HCT116 (cell line): ENCODE measurements at regions not wholly inside any gene's neighbourhood (a gene's known extent, or its start where the extent isn't known, plus 50 kb on each side); places are given as distances from the start of the nearest gene placed in this dataset.

Source experiments
- ATAC-seq: fragments of 200-7000 bp; cut with Tn5 transposase; 2 replicates; pipeline ENCODE4 v1.9.1; 2020; ENCODE audit warnings: mild to moderate bottlenecking, moderate library complexity
- BruUV-seq: library from RNA; stranded (reverse); fragments of 400-500 nt; replicated peaks from 2 replicates; lab custom pipeline; 2021; lab: Mats Ljungman, UMichigan
- CTCF ChIA-PET: fragments of 300-600 bp; sonication (Branson Sonifier 250); formaldehyde crosslinking; loops from one replicate; lab custom pipeline; 2021; ENCODE audit warnings: antibody characterized with exemption; lab: Charles Lee
- POLR2A ChIA-PET: fragments of 300-600, 350-600 bp; sonication (Branson Sonifier 250); formaldehyde crosslinking; loops from one replicate; lab custom pipeline; 2021; ENCODE audit warnings: antibody characterized with exemption; lab: Charles Lee
- RAD21 ChIA-PET, 2 experiments: fragments of 300-600 bp; sonication (Branson Sonifier 250); formaldehyde crosslinking; loops; one replicate each; lab custom pipeline; 2023; ENCODE audit warnings: low total read pairs in 2 of 2; ENCODE audit not compliant: uncharacterized antibody in 2 of 2, unreplicated experiment in 2 of 2, low non-redundant PET in 1 of 2; lab: Charles Lee
- DNase-seq: peaks from one replicate; pipeline ENCODE4 v3.0.0-alpha.2; 2010; ENCODE audit warnings: low read depth, low spot score
- H2AFZ ChIP-seq: fragments of 200-600 bp; shearing (Covaris generic), sonication (generic); 2 replicates; pipeline ENCODE4 v1.6.1; 2017; ENCODE audit warnings: low read depth, mixed run types, mixed read lengths, antibody characterized with exemption, low read length; ENCODE audit not compliant: poor library complexity, severe bottlenecking
- H3K27ac ChIP-seq: 2 replicates; pipeline ENCODE4 v1.5.1; 2012; ENCODE audit warnings: low read depth, low read length
- H3K27me3 ChIP-seq: fragments of 200-600 bp; sonication (generic); 2 replicates; pipeline ENCODE4 v1.6.1; 2016; ENCODE audit warnings: mixed run types, low read length, mixed read lengths; ENCODE audit not compliant: insufficient read depth
- H3K36me3 ChIP-seq, 2 experiments: fragments of 200-500 bp in 1 of 2; fragments of 200-600 bp in 1 of 2; sonication (Bioruptor generic) in 1 of 2; sonication (generic) in 1 of 2; 2 replicates each; pipeline versions ENCODE4 v1.5.1 to v1.6.1; 2014 to 2016; ENCODE audit warnings: low read length in 2 of 2, inconsistent platforms in 1 of 2, mixed read lengths in 1 of 2, mixed run types in 1 of 2; ENCODE audit not compliant: insufficient read depth in 2 of 2, control insufficient read depth in 1 of 2
- H3K4me1 ChIP-seq, 2 experiments: fragments of 200-600 bp in 1 of 2; sonication (generic) in 1 of 2; 2 replicates each; pipeline versions ENCODE4 v1.5.1 to v1.6.1; 2012 to 2017; ENCODE audit warnings: low read length in 2 of 2, inconsistent platforms in 1 of 2, mild to moderate bottlenecking in 1 of 2, mixed read lengths in 1 of 2, mixed run types in 1 of 2, moderate library complexity in 1 of 2; ENCODE audit not compliant: insufficient read depth in 2 of 2, control insufficient read depth in 1 of 2
- H3K4me2 ChIP-seq: fragments of 200-600 bp; sonication (generic); 2 replicates; pipeline ENCODE4 v1.6.1; 2017; ENCODE audit warnings: mixed run types, low read length, mixed read lengths
- H3K4me3 ChIP-seq, 2 experiments: fragments of 200-600 bp in 1 of 2; sonication (generic) in 1 of 2; replicated peaks in 1 of 2; 2 replicates each; pipeline ENCODE4 v1.5.1; 2011 to 2016; ENCODE audit warnings: low read length in 2 of 2, control low read depth in 1 of 2, low read depth in 1 of 2, mild to moderate bottlenecking in 1 of 2, mixed read lengths in 1 of 2, mixed run types in 1 of 2
- H3K79me2 ChIP-seq: fragments of 200-600 bp; sonication (generic); 2 replicates; pipeline ENCODE4 v1.6.1; 2017; ENCODE audit warnings: mild to moderate bottlenecking, mixed run types, low read length, moderate library complexity, mixed read lengths; ENCODE audit not compliant: insufficient read depth
- H3K9ac ChIP-seq: fragments of 200-600 bp; sonication (generic); 2 replicates; pipeline ENCODE4 v1.6.1; 2016; ENCODE audit warnings: low read length, mixed read lengths
- H3K9me2 ChIP-seq: fragments of 200-600 bp; sonication (generic), shearing (Covaris generic); 2 replicates; pipeline ENCODE4 v1.6.1; 2017; ENCODE audit warnings: mixed run types, mild to moderate bottlenecking, moderate library complexity; ENCODE audit not compliant: insufficient read depth
- H3K9me3 ChIP-seq, 2 experiments: fragments of 200-500 bp in 1 of 2; fragments of 200-600 bp in 1 of 2; sonication (Bioruptor generic) in 1 of 2; sonication (generic) in 1 of 2; 2 replicates each; pipeline ENCODE4 v1.6.1; 2014 to 2017; ENCODE audit warnings: low read length in 2 of 2, mixed read lengths in 2 of 2, inconsistent platforms in 1 of 2, low read depth in 1 of 2, mild to moderate bottlenecking in 1 of 2, mixed run types in 1 of 2, moderate library complexity in 1 of 2; ENCODE audit not compliant: control insufficient read depth in 1 of 2, insufficient read depth in 1 of 2
- H4K20me1 ChIP-seq: fragments of 200-600 bp; sonication (generic), shearing (Covaris generic); 2 replicates; pipeline ENCODE4 v1.6.1; 2017; ENCODE audit warnings: mixed run types, mild to moderate bottlenecking, moderate library complexity; ENCODE audit not compliant: insufficient read depth
- CBX3 ChIP-seq: IDR thresholded peaks from 2 replicates; pipeline ENCODE4 v1.6.1; 2012; ENCODE audit warnings: low read depth
- CEBPB ChIP-seq: IDR thresholded peaks from 2 replicates; pipeline ENCODE4 v1.6.1; 2012; ENCODE audit warnings: low read depth
- JUND ChIP-seq: IDR thresholded peaks from 2 replicates; pipeline ENCODE4 v1.6.1; 2012
- SP1 ChIP-seq: IDR thresholded peaks from 2 replicates; pipeline ENCODE4 v1.6.1; 2012; ENCODE audit warnings: low read depth
- TCF7L2 ChIP-seq: IDR thresholded peaks from 2 replicates; pipeline ENCODE4 v1.7.0; 2011; ENCODE audit warnings: borderline replicate concordance, inconsistent platforms; ENCODE audit not compliant: insufficient read depth, insufficient read length; ENCODE audit errors: extremely low read depth
- ZFX ChIP-seq: fragments of 450-650 bp; IDR thresholded peaks from 2 replicates; pipeline ENCODE4 v1.6.1; 2017
- ZNF274 ChIP-seq: fragments of 200-500 bp; sonication (Bioruptor generic); IDR thresholded peaks from 2 replicates; pipeline ENCODE4 v1.6.1; 2014; ENCODE audit warnings: mild to moderate bottlenecking, low read depth, low read length, inconsistent platforms
- intact Hi-C: fragments of 100-400 bp; cut with micrococcal nuclease; formaldehyde crosslinking; loops from 2 replicates; pipeline ENCODE4 v1.10.0; 2022
- TF ChIP-seq, protein P1 (sequence below): IDR thresholded peaks from 2 replicates; pipeline ENCODE4 v1.6.1; 2012; ENCODE audit warnings: low read depth

DNA sequence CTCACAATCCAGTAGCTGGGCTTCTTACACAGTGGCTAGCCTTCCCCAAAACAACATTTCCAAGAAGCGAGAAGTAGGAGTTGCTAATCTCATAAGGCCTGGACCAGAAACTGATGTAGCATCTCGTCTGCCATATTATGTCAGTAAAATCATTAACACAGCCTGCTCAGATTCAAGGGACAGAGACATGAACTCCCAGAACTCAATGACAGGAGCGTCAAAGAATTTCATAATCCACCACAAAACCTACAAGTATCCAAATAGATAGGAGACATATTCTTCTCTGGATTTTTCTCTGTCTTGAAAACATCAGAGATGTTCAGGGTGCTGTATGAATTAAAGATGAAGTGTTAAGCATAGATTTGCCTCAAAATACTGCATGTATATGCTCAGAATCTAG is 457.6 kb upstream of the ACTBL2 start (continued):
- TF ChIP-seq, protein P1, sequence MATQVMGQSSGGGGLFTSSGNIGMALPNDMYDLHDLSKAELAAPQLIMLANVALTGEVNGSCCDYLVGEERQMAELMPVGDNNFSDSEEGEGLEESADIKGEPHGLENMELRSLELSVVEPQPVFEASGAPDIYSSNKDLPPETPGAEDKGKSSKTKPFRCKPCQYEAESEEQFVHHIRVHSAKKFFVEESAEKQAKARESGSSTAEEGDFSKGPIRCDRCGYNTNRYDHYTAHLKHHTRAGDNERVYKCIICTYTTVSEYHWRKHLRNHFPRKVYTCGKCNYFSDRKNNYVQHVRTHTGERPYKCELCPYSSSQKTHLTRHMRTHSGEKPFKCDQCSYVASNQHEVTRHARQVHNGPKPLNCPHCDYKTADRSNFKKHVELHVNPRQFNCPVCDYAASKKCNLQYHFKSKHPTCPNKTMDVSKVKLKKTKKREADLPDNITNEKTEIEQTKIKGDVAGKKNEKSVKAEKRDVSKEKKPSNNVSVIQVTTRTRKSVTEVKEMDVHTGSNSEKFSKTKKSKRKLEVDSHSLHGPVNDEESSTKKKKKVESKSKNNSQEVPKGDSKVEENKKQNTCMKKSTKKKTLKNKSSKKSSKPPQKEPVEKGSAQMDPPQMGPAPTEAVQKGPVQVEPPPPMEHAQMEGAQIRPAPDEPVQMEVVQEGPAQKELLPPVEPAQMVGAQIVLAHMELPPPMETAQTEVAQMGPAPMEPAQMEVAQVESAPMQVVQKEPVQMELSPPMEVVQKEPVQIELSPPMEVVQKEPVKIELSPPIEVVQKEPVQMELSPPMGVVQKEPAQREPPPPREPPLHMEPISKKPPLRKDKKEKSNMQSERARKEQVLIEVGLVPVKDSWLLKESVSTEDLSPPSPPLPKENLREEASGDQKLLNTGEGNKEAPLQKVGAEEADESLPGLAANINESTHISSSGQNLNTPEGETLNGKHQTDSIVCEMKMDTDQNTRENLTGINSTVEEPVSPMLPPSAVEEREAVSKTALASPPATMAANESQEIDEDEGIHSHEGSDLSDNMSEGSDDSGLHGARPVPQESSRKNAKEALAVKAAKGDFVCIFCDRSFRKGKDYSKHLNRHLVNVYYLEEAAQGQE: no peak
- TF ChIP-seq, all 23 proteins: peak for 0

DNA sequence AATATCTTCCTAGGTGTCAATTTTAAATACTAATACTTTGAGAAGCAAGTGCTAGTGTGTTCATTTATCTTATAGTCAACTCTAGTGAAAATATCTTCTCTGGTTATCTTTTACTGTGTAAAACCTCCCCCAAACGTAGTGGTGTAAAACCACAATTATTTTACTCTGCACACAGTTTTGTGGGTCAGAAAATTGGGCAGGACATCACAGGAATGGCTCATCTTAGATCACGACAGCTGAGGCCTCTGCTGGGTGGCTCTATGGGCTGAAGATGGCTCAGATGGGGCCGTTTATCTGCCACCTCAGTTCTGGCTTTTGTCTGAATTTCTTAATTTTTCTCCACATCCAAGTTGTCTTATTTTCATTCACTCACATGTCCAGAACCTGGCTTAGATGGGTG is 457.2 kb upstream of the ACTBL2 start:
- ATAC-seq (no peak), DNase-seq (no peak)
- Histone ChIP-seq H3K9me2 (no peaks in the 10 kb centered on the region), H3K9me3 (no peaks in the 10 kb centered on the region), H3K36me3 (no peaks in the 10 kb centered on the region), H2AFZ (no peak overlapping the region), H4K20me1 (no peaks in the 10 kb centered on the region), H3K79me2 (no peaks in the 10 kb centered on the region), H3K27ac (no peak overlapping the region), H3K27me3 (no peaks in the 10 kb centered on the region), H3K9ac (no peak overlapping the region), H3K4me3 (no peak overlapping the region), H3K4me1 (no peaks in the 10 kb centered on the region), H3K4me2 (no peak overlapping the region)
- RAD21 ChIA-PET: no interaction called here
- no TSS peak for BruUV-seq
- intact Hi-C loops: no loop called here
- CTCF ChIA-PET: no interaction called here
- POLR2A ChIA-PET: no interaction called here
- no peak for TF ChIP-seq CEBPB
- no peak for TF ChIP-seq CBX3
- TF ChIP-seq ZFX: no peak
- no peak for TF ChIP-seq TCF7L2
- TF ChIP-seq SP1: no peak
- TF ChIP-seq JUND: no peak
- TF ChIP-seq ZNF274: no peak
